Left kidney (tissue), 1 donor: ENCODE measurements at regions not wholly inside any gene's neighbourhood (a gene's known extent, or its start where the extent isn't known, plus 50 kb on each side); places are given as distances from the start of the nearest gene placed in this dataset.

Experiments
- DNase-seq: peaks from one replicate; pipeline ENCODE4 v3.0.0-alpha.2; 2013

GRCh38 chr2:234594715-234595114 is 97.8 kb upstream of the ARL4C start:
- DNase-seq: no peak

GRCh38 chr2:234593636-234594035 is 96.8 kb upstream of the ARL4C start:
- DNase-seq: no peak

- DNase-seq: no peak
Observed at GRCh38 chr2:234592541-234592940, 95.7 kb upstream of the ARL4C start.

GRCh38 chr2:234590076-234590475 is 93.2 kb upstream of the ARL4C start:
- no peak for DNase-seq

- no peak for DNase-seq
Observed at GRCh38 chr2:234588054-234588430, 91.2 kb upstream of the ARL4C start.

GRCh38 chr2:234587341-234588053 is 90.6 kb upstream of the ARL4C start:
- DNase-seq: no peak

- no peak for DNase-seq
Observed at GRCh38 chr2:234583331-234583730, 86.5 kb upstream of the ARL4C start.

GRCh38 chr2:234580686-234581085 is 83.8 kb upstream of the ARL4C start:
- no peak for DNase-seq

- DNase-seq: no peak
Observed at GRCh38 chr2:234579231-234579962, 82.5 kb upstream of the ARL4C start.

- no peak for DNase-seq
Observed at GRCh38 chr2:234578389-234578788, 81.5 kb upstream of the ARL4C start.

- no peak for DNase-seq
Observed at GRCh38 chr2:234577191-234577590, 80.3 kb upstream of the ARL4C start.

GRCh38 chr2:234571620-234572407 is 74.9 kb upstream of the ARL4C start:
- DNase-seq: no peak

GRCh38 chr2:234570476-234570875 is 73.6 kb upstream of the ARL4C start:
- no peak for DNase-seq

GRCh38 chr2:234569776-234570430 is 73.0 kb upstream of the ARL4C start:
- DNase-seq: no peak

- no peak for DNase-seq
Observed at GRCh38 chr2:234566622-234567021, 69.7 kb upstream of the ARL4C start.

GRCh38 chr2:234565842-234566619 is 69.2 kb upstream of the ARL4C start:
- no peak for DNase-seq

- no peak for DNase-seq
Observed at GRCh38 chr2:234565201-234565600, 68.3 kb upstream of the ARL4C start.

- DNase-seq: peak; percentile 22
Observed at GRCh38 chr2:234564699-234565098, 67.8 kb upstream of the ARL4C start.

GRCh38 chr2:234559609-234560008 is 62.7 kb upstream of the ARL4C start:
- DNase-seq: no peak

GRCh38 chr2:234558642-234559041 is 61.8 kb upstream of the ARL4C start:
- DNase-seq: no peak

GRCh38 chr2:234556848-234557573 is 60.1 kb upstream of the ARL4C start:
- DNase-seq: no peak
